Keratinocyte (primary cell): ENCODE measurements at regions not wholly inside any gene's neighbourhood (a gene's known extent, or its start where the extent isn't known, plus 50 kb on each side); places are given as distances from the start of the nearest gene placed in this dataset.
A peak's percentile ranks its signal among the peaks of the same experiment; 100 is the strongest.

Experiments
- DNase-seq: peaks from one replicate; pipeline ENCODE4 v3.0.0-alpha.2; 2011; ENCODE audit warnings: low read depth, missing footprints, low spot score
- FAIRE-seq: peaks from 2 replicates; lab custom pipeline; 2011; peaks lifted over from hg19 to GRCh38; lab: Jason Lieb, UNC
- H2AFZ ChIP-seq: 2 replicates; pipeline ENCODE4 v1.6.0; 2012; ENCODE audit warnings: low read length, control low read depth, inconsistent platforms; ENCODE audit not compliant: control insufficient read depth
- H3K27ac ChIP-seq: 2 replicates; pipeline ENCODE4 v1.5.1; 2011; ENCODE audit warnings: low read length; ENCODE audit not compliant: control insufficient read depth, insufficient read depth
- H3K27me3 ChIP-seq: 3 replicates; pipeline ENCODE4 v1.6.0; 2011; ENCODE audit warnings: low read length; ENCODE audit not compliant: control insufficient read depth, insufficient read depth; ENCODE audit errors: extremely low read depth
- H3K36me3 ChIP-seq, 2 experiments: 2 replicates in 1 of 2; 3 replicates in 1 of 2; pipeline ENCODE4 v1.5.1; 2011; ENCODE audit warnings: low read length in 2 of 2, mild to moderate bottlenecking in 1 of 2; ENCODE audit not compliant: control insufficient read depth in 2 of 2, insufficient read depth in 2 of 2; ENCODE audit errors: extremely low read depth in 1 of 2
- H3K4me1 ChIP-seq: 3 replicates; pipeline ENCODE4 v1.5.1; 2011; ENCODE audit warnings: low read length; ENCODE audit not compliant: control insufficient read depth, insufficient read depth; ENCODE audit errors: extremely low read depth
- H3K4me2 ChIP-seq: 3 replicates; pipeline ENCODE4 v1.6.0; 2011; ENCODE audit warnings: low read depth, low read length; ENCODE audit not compliant: control insufficient read depth, insufficient read depth; ENCODE audit errors: extremely low read depth
- H3K4me3 ChIP-seq, 3 experiments: fragments of 200-600 bp in 1 of 3; sonication (generic) in 1 of 3; 2 replicates in 2 of 3; 3 replicates in 1 of 3; pipeline ENCODE4 v1.5.1; 2011 to 2016; ENCODE audit warnings: low read length in 3 of 3, mild to moderate bottlenecking in 3 of 3, control low read depth in 2 of 3, inconsistent platforms in 1 of 3, low read depth in 1 of 3, mixed read lengths in 1 of 3, mixed run types in 1 of 3, moderate library complexity in 1 of 3; ENCODE audit not compliant: control insufficient read depth in 2 of 3, insufficient read depth in 2 of 3; ENCODE audit errors: extremely low read depth in 1 of 3
- H3K79me2 ChIP-seq: 2 replicates; pipeline ENCODE4 v1.6.0; 2012; ENCODE audit warnings: low read length; ENCODE audit not compliant: control insufficient read depth, insufficient read depth
- H3K9ac ChIP-seq: 3 replicates; pipeline ENCODE4 v1.6.0; 2011; ENCODE audit warnings: low read length; ENCODE audit not compliant: control insufficient read depth, insufficient read depth; ENCODE audit errors: extremely low read depth
- H3K9me1 ChIP-seq: 3 replicates; pipeline ENCODE4 v1.6.0; 2011; ENCODE audit warnings: low read length; ENCODE audit not compliant: control insufficient read depth, insufficient read depth; ENCODE audit errors: extremely low read depth
- H3K9me3 ChIP-seq: 2 replicates; pipeline ENCODE4 v1.5.1; 2012; ENCODE audit warnings: low read depth, low read length; ENCODE audit not compliant: control insufficient read depth
- H4K20me1 ChIP-seq: 3 replicates; pipeline ENCODE4 v1.6.0; 2011; ENCODE audit warnings: low read length; ENCODE audit not compliant: control insufficient read depth, insufficient read depth; ENCODE audit errors: extremely low read depth
- CTCF ChIP-seq, 3 experiments: IDR thresholded peaks in 1 of 3; conservative IDR thresholded peaks in 1 of 3; optimal IDR thresholded peaks in 1 of 3; 2 replicates in 2 of 3; 3 replicates in 1 of 3; pipeline versions ENCODE3 to v1.5.1; 2011; ENCODE audit warnings: low read length in 3 of 3, mild to moderate bottlenecking in 3 of 3, moderate library complexity in 2 of 3, control low read depth in 1 of 3, inconsistent platforms in 1 of 3; ENCODE audit not compliant: insufficient read depth in 2 of 3; ENCODE audit errors: extremely low read depth in 1 of 3
- EZH2 ChIP-seq: IDR thresholded peaks from one replicate; pipeline ENCODE4 v1.6.1; 2012; ENCODE audit warnings: inconsistent platforms, mild to moderate bottlenecking, low read length, moderate library complexity
- dilution Hi-C: fragments of 300-500 bp; cut with MboI; formaldehyde crosslinking; loops from one replicate; pipeline ENCODE4 v1.7.0; 2020; ENCODE audit warnings: low sequenced_read_pairs; ENCODE audit not compliant: extremely low pct_ligation_motif_present

DNA sequence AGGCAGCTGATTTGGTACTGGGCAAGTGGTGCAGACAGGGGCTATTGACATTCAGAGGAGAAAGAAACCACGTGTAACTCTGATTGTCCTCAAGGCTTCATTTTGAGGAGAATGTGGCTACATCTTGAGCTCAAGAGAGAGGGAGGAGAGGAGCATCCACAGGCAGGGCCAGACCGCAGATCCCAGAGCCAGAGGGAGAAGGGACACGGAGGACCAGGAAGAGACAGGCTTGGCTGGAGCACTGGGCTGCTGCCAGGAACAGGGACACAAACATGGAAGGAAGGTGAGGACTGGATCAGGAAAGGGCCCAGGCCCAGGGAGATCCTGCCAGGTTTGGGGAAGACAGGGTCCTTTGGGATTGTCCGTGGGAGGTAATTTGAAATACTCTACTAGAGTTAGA, 158.3 kb downstream of the GPAM start:
- dilution Hi-C loops = no loop called here
- no peak overlapping the region for H3K9ac ChIP-seq
- H4K20me1 ChIP-seq = no peaks in the 10 kb centered on the region
- no peaks in the 10 kb centered on the region for H3K9me1 ChIP-seq
- DNase-seq (no peak), FAIRE-seq (no peak)
- H3K4me3 ChIP-seq = no peak overlapping the region
- no peak overlapping the region for H3K4me2 ChIP-seq
- peaks cover 1% of the 10 kb centered on the region for H3K9me3 ChIP-seq
- H3K79me2 ChIP-seq = no peaks in the 10 kb centered on the region
- no peak for TF ChIP-seq CTCF (optimal IDR thresholded peaks at IDR 0.05 in 1 of 3, IDR thresholded peaks at IDR 0.05 in 1 of 3, conservative IDR thresholded peaks at IDR 0.05 in 1 of 3; ENCODE audit: extremely low read depth in 1 of 3, insufficient read depth in 2 of 3, low read length in 3 of 3)
- no peak for TF ChIP-seq EZH2
- no peak overlapping the region for H2AFZ ChIP-seq
- H3K27ac ChIP-seq = no peak overlapping the region
- no peaks in the 10 kb centered on the region for H3K27me3 ChIP-seq
- no peaks in the 10 kb centered on the region for H3K36me3 ChIP-seq
- peaks cover 4% of the 10 kb centered on the region for H3K4me1 ChIP-seq

DNA sequence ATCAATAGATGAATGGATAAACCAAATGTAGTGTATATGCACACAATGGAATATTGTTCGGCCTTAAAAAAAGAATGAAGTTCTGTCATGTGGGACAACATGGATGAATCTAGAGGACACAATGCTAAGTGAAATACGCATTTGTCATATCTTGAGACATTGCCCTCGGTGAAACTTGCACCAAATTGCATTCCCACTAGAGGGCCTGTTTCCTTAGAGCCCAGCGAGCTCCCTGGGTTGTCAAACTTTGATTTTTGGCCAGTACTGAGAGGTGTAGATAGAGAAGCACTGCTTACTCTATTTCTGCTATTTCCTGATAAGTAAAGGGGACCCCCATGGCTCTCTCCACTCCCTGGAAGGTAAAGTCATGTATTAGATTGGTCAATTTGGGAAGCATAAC, 157.1 kb downstream of the GPAM start:
- Histone ChIP-seq H3K9ac (no peak overlapping the region), H3K9me3 (peaks cover 2% of the 10 kb centered on the region), H2AFZ (no peak overlapping the region), H3K4me1 (peaks cover 4% of the 10 kb centered on the region), H3K4me2 (no peak overlapping the region), H4K20me1 (no peaks in the 10 kb centered on the region), H3K9me1 (no peaks in the 10 kb centered on the region), H3K36me3 (no peaks in the 10 kb centered on the region), H3K79me2 (no peaks in the 10 kb centered on the region), H3K4me3 (no peak overlapping the region), H3K27me3 (no peaks in the 10 kb centered on the region), H3K27ac (no peak overlapping the region)
- TF ChIP-seq EZH2 (no peak), CTCF (optimal IDR thresholded peaks at IDR 0.05 in 1 of 3, IDR thresholded peaks at IDR 0.05 in 1 of 3, conservative IDR thresholded peaks at IDR 0.05 in 1 of 3; ENCODE audit: extremely low read depth in 1 of 3, insufficient read depth in 2 of 3, low read length in 3 of 3) (peak; percentile 15 to 56 (median 49))
- DNase-seq (no peak), FAIRE-seq (no peak)
- dilution Hi-C loops = no loop called here
